Breast epithelium (tissue), 4 donors: ENCODE measurements at regions not wholly inside any gene's neighbourhood (a gene's known extent, or its start where the extent isn't known, plus 50 kb on each side); places are given as distances from the start of the nearest gene placed in this dataset.

Experiments
- DNase-seq, 2 donors: peaks; one replicate each; pipeline ENCODE4 v3.0.0-alpha.2; 2019; ENCODE audit warnings: low spot score in 2 of 2
- H3K27ac ChIP-seq, 2 donors: fragments of 200-600 bp; sonication (generic) in 1 of 2; one replicate each; pipeline ENCODE4 v1.5.1; 2016 to 2019; ENCODE audit warnings: mild to moderate bottlenecking in 1 of 2
- H3K27me3 ChIP-seq, 2 donors: fragments of 200-600 bp; sonication (generic) in 1 of 2; one replicate each; pipeline versions ENCODE4 v1.5.1 to v1.6.0; 2017 to 2019; ENCODE audit warnings: control low read depth in 1 of 2, mild to moderate bottlenecking in 1 of 2
- H3K36me3 ChIP-seq: fragments of 200-600 bp; one replicate; pipeline ENCODE4 v1.5.1; 2019
- H3K4me1 ChIP-seq, 2 donors: fragments of 200-600 bp; sonication (generic); one replicate each; pipeline ENCODE4 v1.5.1; 2016 to 2019; ENCODE audit warnings: control low read depth in 1 of 2
- H3K4me3 ChIP-seq, 3 donors: fragments of 200-600 bp; sonication (generic); 1 replicate in 2 of 3; 2 replicates in 1 of 3; pipeline ENCODE4 v1.5.1; 2016 to 2019; ENCODE audit warnings: mild to moderate bottlenecking in 3 of 3, moderate library complexity in 2 of 3
- H3K9me3 ChIP-seq, 2 donors: fragments of 200-600 bp; sonication (generic) in 1 of 2; one replicate each; pipeline ENCODE4 v1.5.1; 2016 to 2019; ENCODE audit warnings: control low read depth in 1 of 2
- POLR2A ChIP-seq: fragments of 450-650 bp; IDR thresholded peaks from one replicate; pipeline ENCODE4 v1.6.1; 2016; ENCODE audit warnings: antibody characterized with exemption, mild to moderate bottlenecking, moderate library complexity
- POLR2AphosphoS5 ChIP-seq, 3 donors: sonication (generic); formaldehyde crosslinking; IDR thresholded peaks; one replicate each; pipeline ENCODE4 v1.6.1; 2017; ENCODE audit warnings: antibody characterized with exemption in 3 of 3
- intact Hi-C: fragments of 100-400 bp; cut with DNase I; formaldehyde crosslinking; loops from one replicate; pipeline ENCODE4 v1.15.1; 2023; ENCODE audit warnings: low total_unique reads
- TF ChIP-seq, protein P1 (sequence below), 3 donors: fragments of 450-650 bp; IDR thresholded peaks; one replicate each; pipeline ENCODE4 v1.5.1; 2016 to 2017; ENCODE audit warnings: antibody characterized with exemption in 3 of 3, mild to moderate bottlenecking in 3 of 3, moderate library complexity in 3 of 3

DNA sequence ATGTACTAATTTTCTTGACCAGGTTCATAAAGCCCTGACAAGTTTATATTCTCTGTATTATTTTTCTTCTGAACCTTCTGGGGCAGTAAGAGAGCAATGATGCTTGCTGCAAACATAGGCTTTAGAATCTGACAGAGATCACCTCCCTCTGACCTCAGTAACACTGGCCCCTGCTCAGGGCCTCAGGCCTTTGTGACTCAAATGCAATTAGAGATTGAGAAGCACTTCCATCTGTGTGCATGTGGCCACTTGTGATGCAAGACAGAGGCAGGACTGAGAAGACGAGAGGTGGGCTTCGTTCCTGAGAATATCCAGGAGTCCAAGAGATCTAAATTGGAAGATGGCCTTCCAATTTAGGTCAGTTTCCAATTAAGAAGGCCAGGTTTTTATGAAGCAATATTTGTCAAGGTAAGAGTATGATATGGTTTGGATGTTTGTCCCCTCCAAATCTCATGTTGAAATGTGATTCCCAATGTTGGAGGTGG is 82.8 kb upstream of the VEGFC start:
- DNase-seq: no peak
- Histone ChIP-seq H3K36me3 (no peaks in the 10 kb centered on the region), H3K27ac (no peak overlapping the region), H3K4me3 (no peak overlapping the region), H3K4me1 (no peaks in the 10 kb centered on the region), H3K9me3 (no peaks in the 10 kb centered on the region), H3K27me3 (no peaks in the 10 kb centered on the region)
- intact Hi-C loops: no loop called here
- TF ChIP-seq POLR2A (no peak), POLR2AphosphoS5 (IDR thresholded peaks at IDR 0.05) (no peak)
- TF ChIP-seq, protein P1, sequence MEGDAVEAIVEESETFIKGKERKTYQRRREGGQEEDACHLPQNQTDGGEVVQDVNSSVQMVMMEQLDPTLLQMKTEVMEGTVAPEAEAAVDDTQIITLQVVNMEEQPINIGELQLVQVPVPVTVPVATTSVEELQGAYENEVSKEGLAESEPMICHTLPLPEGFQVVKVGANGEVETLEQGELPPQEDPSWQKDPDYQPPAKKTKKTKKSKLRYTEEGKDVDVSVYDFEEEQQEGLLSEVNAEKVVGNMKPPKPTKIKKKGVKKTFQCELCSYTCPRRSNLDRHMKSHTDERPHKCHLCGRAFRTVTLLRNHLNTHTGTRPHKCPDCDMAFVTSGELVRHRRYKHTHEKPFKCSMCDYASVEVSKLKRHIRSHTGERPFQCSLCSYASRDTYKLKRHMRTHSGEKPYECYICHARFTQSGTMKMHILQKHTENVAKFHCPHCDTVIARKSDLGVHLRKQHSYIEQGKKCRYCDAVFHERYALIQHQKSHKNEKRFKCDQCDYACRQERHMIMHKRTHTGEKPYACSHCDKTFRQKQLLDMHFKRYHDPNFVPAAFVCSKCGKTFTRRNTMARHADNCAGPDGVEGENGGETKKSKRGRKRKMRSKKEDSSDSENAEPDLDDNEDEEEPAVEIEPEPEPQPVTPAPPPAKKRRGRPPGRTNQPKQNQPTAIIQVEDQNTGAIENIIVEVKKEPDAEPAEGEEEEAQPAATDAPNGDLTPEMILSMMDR (IDR thresholded peaks at IDR 0.05): no peak

DNA sequence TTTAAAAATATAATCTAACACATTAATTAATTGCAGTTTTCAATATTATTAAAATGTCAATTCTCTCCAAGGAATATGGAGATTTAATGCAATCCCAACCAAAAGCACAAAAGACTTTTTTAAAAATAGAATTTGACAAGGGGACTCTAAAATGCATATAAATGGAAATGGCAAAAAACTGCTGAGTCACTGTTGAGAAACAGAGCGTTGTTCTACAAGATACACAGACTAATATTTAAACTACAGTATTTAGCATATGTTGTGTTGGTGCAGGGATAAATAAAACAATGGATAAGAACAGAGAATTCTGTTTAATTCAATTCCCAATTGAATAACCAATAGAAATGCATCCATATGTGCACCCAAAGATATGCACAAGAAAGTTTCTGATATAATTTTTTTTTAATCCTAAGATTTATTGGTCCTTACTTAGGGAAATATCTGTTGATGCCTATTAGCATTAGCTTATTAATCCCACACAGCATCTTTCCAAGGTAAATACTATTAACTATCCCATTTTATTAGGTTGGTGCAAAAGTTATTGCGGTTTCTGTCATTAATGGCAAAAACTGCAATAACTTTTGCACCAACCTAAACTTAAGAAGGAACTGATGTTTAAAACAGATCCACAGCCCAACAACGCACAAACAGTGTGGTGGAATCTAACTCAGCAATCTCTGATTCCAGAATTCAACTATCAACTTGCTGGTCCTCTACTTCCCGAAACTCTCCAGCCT is 86.8 kb upstream of the VEGFC start:
- H3K9me3 ChIP-seq: no peaks in the 10 kb centered on the region
- TF ChIP-seq POLR2AphosphoS5 (IDR thresholded peaks at IDR 0.05) (no peak), POLR2A (no peak)
- TF ChIP-seq, protein P1 (IDR thresholded peaks at IDR 0.05): no peak
- no peaks in the 10 kb centered on the region for H3K4me1 ChIP-seq
- H3K4me3 ChIP-seq: no peak overlapping the region
- H3K27me3 ChIP-seq: no peaks in the 10 kb centered on the region
- no peaks in the 10 kb centered on the region for H3K36me3 ChIP-seq
- intact Hi-C loops: loop anchor here (10.0 kb wide), 1 partner anchor 995 kb away; no protein-coding TSS in a partner anchor
- H3K27ac ChIP-seq: no peak overlapping the region
- DNase-seq: no peak

DNA sequence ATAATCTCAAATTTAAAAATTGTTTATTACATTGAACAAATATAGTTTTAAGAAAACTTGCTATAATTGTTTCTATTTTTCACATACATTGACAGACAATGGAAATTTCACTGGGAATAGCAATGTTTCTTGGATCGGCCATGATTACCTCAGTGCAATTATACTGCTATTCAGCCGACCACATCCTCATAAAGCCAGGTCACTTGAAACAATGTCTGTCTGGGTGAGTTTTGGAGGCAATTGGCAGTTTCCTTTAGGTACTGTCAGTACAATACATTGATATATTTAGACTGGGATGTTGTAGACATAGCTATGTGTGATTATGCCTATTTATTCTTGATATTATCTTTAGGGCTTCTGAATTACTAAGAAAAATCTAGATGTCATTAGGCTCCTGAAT is 89.5 kb upstream of the VEGFC start:
- no peaks in the 10 kb centered on the region for H3K27me3 ChIP-seq
- DNase-seq: no peak
- H3K36me3 ChIP-seq: no peaks in the 10 kb centered on the region
- H3K9me3 ChIP-seq: no peaks in the 10 kb centered on the region
- intact Hi-C loops: loop anchor here (10.0 kb wide), 1 partner anchor 993 kb away; no protein-coding TSS in a partner anchor
- no peak overlapping the region for H3K4me3 ChIP-seq
- TF ChIP-seq, protein P1 (IDR thresholded peaks at IDR 0.05): no peak
- TF ChIP-seq POLR2AphosphoS5 (IDR thresholded peaks at IDR 0.05) (no peak), POLR2A (no peak)
- no peaks in the 10 kb centered on the region for H3K4me1 ChIP-seq
- H3K27ac ChIP-seq: no peak overlapping the region

DNA sequence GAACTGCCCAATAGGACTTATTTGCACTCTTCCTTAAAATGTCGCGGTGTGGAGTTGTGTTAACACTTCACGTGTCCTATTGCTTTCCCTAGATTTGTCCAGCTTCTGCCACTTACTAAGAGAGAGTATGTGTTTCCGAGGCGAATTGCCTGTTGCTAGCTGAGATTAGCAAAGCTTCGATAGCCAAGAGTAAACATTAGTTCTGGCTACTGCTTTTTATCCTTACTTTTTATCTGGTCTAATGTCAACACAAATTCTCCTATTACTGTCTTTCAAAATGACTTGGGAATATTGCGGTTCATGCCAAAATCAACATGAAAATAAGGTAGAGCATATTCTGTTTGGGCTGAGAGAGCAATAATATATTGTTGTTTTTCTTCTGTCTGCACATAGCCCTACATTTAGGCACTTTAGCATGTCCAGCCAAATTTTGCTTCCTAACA is 90.4 kb upstream of the VEGFC start:
- no peak for TF ChIP-seq POLR2AphosphoS5 (IDR thresholded peaks at IDR 0.05)
- no peak for TF ChIP-seq POLR2A
- TF ChIP-seq, protein P1 (IDR thresholded peaks at IDR 0.05): no peak
- intact Hi-C loops: loop anchor here (10.0 kb wide), 1 partner anchor 992 kb away; no protein-coding TSS in a partner anchor
- DNase-seq: no peak

DNA sequence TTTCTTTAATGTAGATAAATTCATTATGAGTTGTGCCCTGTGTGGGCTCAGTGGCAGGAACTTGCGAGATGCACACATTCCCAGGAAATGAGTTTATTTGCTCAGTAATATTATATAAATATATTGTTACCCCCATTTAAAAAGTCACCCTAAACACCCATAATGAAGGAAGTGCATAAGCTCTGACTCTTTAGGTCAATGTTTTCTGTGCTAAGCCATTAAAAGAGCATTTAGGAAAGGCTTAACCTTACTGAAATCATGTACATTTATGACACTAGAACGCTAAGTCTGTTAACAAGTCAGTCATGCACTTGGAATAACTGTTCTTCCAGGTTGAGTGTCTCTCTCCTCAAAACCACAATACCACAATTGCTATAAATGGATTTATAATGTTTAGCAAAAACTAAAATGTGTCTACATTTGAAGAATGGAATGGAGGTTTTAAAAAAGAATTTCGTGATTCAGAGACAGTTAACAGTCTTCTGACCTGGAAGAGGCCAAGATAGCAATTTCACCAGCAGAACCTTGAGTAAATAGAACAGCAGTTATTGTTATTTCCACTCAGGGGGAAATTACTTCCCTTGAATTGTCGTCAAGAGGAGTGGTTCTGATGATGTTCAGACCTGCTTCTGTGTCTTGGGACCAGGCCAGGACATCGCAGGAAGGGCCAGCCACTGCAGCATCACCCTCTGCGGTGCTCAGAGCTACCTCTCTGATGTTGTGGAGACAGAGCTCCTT is 91.1 kb upstream of the VEGFC start:
- H3K36me3 ChIP-seq: no peaks in the 10 kb centered on the region
- intact Hi-C loops: loop anchor here (10.0 kb wide), 1 partner anchor 991 kb away; no protein-coding TSS in a partner anchor
- TF ChIP-seq, protein P1 (IDR thresholded peaks at IDR 0.05): no peak
- TF ChIP-seq POLR2A (no peak), POLR2AphosphoS5 (IDR thresholded peaks at IDR 0.05) (no peak)
- H3K9me3 ChIP-seq: no peaks in the 10 kb centered on the region
- H3K27me3 ChIP-seq: no peaks in the 10 kb centered on the region
- H3K4me1 ChIP-seq: no peaks in the 10 kb centered on the region
- DNase-seq: no peak
- no peak overlapping the region for H3K4me3 ChIP-seq
- no peak overlapping the region for H3K27ac ChIP-seq

More for the DNA sequence above, 90.4 kb upstream of the VEGFC start:
- Histone ChIP-seq H3K27me3 (no peaks in the 10 kb centered on the region), H3K4me1 (no peaks in the 10 kb centered on the region), H3K36me3 (no peaks in the 10 kb centered on the region), H3K27ac (no peak overlapping the region), H3K9me3 (no peaks in the 10 kb centered on the region), H3K4me3 (no peak overlapping the region)
